Heart left ventricle (tissue), 13 donors: ENCODE measurements at regions not wholly inside any gene's neighbourhood (a gene's known extent, or its start where the extent isn't known, plus 50 kb on each side); places are given as distances from the start of the nearest gene placed in this dataset.

Experiments
- CTCF ChIP-seq, 12 donors: fragments of 200-600 bp; sonication (generic) in 4 of 12; IDR thresholded peaks; one replicate each; pipeline versions ENCODE4 v1.5.0 to v1.8.0; 2018 to 2022; ENCODE audit warnings: antibody characterized with exemption in 12 of 12, mild to moderate bottlenecking in 5 of 12
- POLR2A ChIP-seq, 2 donors: fragments of 450-650 bp; IDR thresholded peaks; one replicate each; pipeline ENCODE4 v1.6.1; 2017; ENCODE audit warnings: antibody characterized with exemption in 2 of 2, mild to moderate bottlenecking in 2 of 2, moderate library complexity in 2 of 2
- donor health status: ischemic (EF 13 %, LVEDD 7.1; RV severe dilation, severe dysfunction).
- donor health status: DM: no; HTN: yes; CAD: no.
- donor health status: DM: no; HTN: no; CAD: no.
- donor health status: ischemic (EF 25% LVEDD 6.9; RV normal size, moderate dysfunction).
- donor health status: ischemic (EF 25% LVEDD 5.7; RV mildly dilated, moderate dysfunction).
- donor health status: ischemic (EF 35%, LVEDD 5.7; RV mildly dilated, moderate dysfunction).
- donor health status: nonischemic (EF 11% LVEDD 7.7; RV severe dilation, severe dysfunction).
- donor health status: DM: yes; HTN: yes; CAD: no.
- donor health status: PGD.
- donor health status: ischemic (EF 29% LVEDD 5.4; RV normal size, mild dysfunction).
- donor health status: nonischemic (EF 23%, LVEDD 6.1; RV moderate dilation, normal function).

- no peak for TF ChIP-seq CTCF (IDR thresholded peaks at IDR 0.05)
- no peak for TF ChIP-seq POLR2A (IDR thresholded peaks at IDR 0.05)
Measured at GRCh38 chr10:121179006-121179405, 327.8 kb downstream of the WDR11 start.
